ENCODE measurements at regions not wholly inside any gene's neighbourhood (a gene's known extent, or its start where the extent isn't known, plus 50 kb on each side); places are given as distances from the start of the nearest gene placed in this dataset.

DNA sequence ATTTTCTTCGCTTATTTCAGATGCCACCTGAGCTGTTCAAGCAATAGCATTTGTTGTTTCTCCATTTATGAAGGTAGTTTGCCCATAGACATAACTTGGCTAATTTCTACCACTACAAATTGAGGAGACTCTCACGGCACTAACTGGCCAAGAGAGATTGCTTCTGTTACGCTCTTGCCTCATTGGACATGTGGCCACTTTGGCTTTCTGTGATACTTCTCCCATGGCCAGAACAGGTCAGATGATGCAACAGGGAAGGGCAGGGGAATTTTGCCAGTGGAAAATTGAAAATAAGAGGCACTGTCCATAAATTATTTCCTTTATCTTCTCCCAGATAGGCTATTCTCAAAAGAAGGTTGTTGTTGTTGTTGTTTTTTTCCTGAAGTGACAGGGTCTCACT, 1633.3 kb upstream of the LRRTM3 start:
- no peak for DNase-seq (ENCODE audit: insufficient read length)
- FAIRE-seq, result no peak
- TF ChIP-seq POLR2AphosphoS5 (IDR thresholded peaks at IDR 0.05; ENCODE audit: low read depth, low read length) (no peak), TAF1 (IDR thresholded peaks at IDR 0.05; ENCODE audit: borderline replicate concordance, low read depth, low read length) (no peak), POLR2A (IDR thresholded peaks at IDR 0.05; ENCODE audit: low read depth, low read length) (no peak)

DNA sequence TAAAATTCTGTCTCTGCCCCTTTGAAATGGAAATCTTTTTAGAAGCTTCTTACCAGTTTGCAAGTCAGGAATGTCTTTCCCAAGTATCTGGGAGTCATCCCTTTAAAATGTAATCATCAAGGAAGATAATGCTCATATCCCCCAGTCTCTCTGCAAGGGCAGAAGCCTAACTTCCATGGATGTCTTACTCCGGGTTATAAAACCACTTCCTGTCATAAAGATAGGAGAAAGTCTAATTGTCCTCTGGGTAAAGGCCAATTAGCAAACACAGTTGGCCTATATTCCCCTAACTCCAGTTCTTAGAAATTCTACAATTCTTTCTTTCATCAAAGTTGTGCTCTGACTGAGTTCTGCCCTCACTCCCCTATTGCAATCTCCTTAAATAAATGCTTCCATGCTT, 1631.5 kb upstream of the LRRTM3 start:
- no peak for TF ChIP-seq TAF1 (IDR thresholded peaks at IDR 0.05; ENCODE audit: borderline replicate concordance, low read depth, low read length)
- TF ChIP-seq POLR2A (IDR thresholded peaks at IDR 0.05; ENCODE audit: low read depth, low read length), result no peak
- no peak for TF ChIP-seq POLR2AphosphoS5 (IDR thresholded peaks at IDR 0.05; ENCODE audit: low read depth, low read length)
- no peak for FAIRE-seq
- no peak for DNase-seq (ENCODE audit: insufficient read length)

DNA sequence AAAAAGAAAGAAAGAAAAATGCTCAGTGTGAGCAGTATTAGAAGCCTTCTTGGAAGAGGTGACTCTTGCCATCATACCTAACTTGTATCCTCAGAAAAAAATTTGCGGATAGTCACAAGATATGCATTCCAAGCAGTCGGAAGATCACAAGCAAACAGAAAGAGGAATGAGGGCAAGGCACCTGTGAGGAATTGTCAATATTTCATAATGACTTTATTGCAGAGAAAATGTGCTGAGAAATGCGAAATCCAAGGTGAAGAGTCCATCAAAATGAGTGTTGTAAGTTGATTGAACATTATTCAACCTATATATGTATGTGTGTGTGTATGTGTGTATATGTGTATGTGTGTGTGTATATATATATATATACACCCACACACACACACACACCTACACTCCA, 1624.7 kb upstream of the LRRTM3 start:
- TF ChIP-seq POLR2AphosphoS5 (IDR thresholded peaks at IDR 0.05; ENCODE audit: low read depth, low read length) (no peak), POLR2A (IDR thresholded peaks at IDR 0.05; ENCODE audit: low read depth, low read length) (no peak), TAF1 (IDR thresholded peaks at IDR 0.05; ENCODE audit: borderline replicate concordance, low read depth, low read length) (no peak)
- FAIRE-seq (no peak), DNase-seq (ENCODE audit: insufficient read length) (no peak)

DNA sequence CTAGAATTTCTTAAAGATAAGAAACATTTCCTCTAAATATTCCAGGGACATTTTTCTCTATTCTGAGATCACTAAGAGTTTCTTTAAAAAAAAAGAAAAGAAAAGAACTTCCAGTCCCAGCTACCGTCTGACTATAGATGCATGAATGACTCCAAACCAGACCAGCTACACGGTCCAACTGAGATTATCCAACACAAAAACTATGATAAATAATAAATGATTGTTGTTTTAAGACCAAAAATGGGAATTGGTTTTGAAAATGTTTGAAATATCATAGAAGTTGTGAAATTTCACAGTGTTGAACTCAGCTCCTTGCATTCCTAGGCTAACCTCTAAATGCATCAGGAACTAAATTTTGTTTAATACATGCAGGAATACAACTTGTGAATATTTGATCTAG, 1619.6 kb upstream of the LRRTM3 start:
- DNase-seq (ENCODE audit: insufficient read length) (no peak), FAIRE-seq (no peak)
- no peak for TF ChIP-seq POLR2A (IDR thresholded peaks at IDR 0.05; ENCODE audit: low read depth, low read length)
- TF ChIP-seq POLR2AphosphoS5 (IDR thresholded peaks at IDR 0.05; ENCODE audit: low read depth, low read length), result no peak
- no peak for TF ChIP-seq TAF1 (IDR thresholded peaks at IDR 0.05; ENCODE audit: borderline replicate concordance, low read depth, low read length)

DNA sequence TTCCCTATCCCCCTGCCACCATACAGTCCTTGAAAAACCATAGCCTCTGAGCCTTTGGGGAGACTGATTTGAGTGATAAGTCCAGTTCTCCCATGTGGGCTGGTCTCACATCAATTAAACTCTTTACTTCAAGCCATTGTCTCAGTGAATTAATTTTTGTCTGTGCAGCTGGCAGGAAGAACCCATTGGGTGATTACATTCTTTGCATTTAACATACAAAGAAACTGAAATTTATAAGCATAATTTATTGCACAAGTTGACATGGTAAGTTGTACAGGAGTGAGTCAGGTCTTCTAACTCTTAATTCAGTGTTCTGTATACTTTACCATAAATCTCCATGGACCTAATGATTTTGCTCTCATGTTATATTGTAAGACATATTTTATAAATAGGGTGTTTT, 1613.0 kb upstream of the LRRTM3 start:
- FAIRE-seq (no peak), DNase-seq (ENCODE audit: insufficient read length) (no peak)
- TF ChIP-seq TAF1 (IDR thresholded peaks at IDR 0.05; ENCODE audit: borderline replicate concordance, low read depth, low read length) (no peak), POLR2AphosphoS5 (IDR thresholded peaks at IDR 0.05; ENCODE audit: low read depth, low read length) (no peak), POLR2A (IDR thresholded peaks at IDR 0.05; ENCODE audit: low read depth, low read length) (no peak)

DNA sequence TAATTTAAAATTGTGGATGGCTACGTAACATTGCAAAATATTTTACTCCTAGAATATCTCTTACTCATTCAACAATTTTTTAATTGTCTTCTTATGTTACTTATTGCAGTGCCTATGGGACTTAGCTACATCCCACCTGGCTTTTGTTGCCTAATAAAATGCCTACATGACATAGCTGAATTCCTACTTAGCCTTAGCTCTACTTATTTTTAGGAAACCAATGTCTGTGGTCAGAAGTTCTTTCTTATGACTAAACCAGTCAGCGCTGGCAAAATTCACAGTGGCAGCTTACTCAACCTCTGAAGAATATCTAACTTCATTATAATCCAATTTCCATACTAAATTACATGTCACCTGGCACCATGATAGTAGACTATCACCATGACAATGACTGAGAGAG, 1612.4 kb upstream of the LRRTM3 start:
- DNase-seq (ENCODE audit: insufficient read length) (no peak), FAIRE-seq (no peak)

DNA sequence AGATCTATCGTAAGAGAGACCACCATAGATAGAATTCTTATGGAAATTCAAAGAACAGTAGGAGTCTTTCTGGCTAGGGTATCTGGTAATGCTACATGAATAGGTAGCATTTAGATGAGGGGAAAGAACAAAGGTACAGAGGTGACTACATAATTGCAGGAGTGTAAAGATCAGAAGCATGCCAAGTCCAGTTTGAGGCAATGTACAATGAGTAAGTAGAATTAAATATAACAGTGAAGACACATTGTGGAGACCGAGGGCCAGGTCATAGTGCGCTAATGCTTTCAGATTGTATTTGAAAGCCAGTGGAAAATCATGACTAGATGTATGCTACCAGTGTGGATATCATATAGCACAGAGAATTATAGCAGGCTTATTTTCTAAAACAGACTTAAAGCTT, 1611.6 kb upstream of the LRRTM3 start:
- no peak for DNase-seq (ENCODE audit: insufficient read length)
- no peak for FAIRE-seq
- TF ChIP-seq TAF1 (IDR thresholded peaks at IDR 0.05; ENCODE audit: borderline replicate concordance, low read depth, low read length) (no peak), POLR2AphosphoS5 (IDR thresholded peaks at IDR 0.05; ENCODE audit: low read depth, low read length) (no peak)

More for the DNA sequence above, 1612.4 kb upstream of the LRRTM3 start:
- TF ChIP-seq POLR2A (IDR thresholded peaks at IDR 0.05; ENCODE audit: low read depth, low read length) (no peak), POLR2AphosphoS5 (IDR thresholded peaks at IDR 0.05; ENCODE audit: low read depth, low read length) (no peak), TAF1 (IDR thresholded peaks at IDR 0.05; ENCODE audit: borderline replicate concordance, low read depth, low read length) (no peak)

DNA sequence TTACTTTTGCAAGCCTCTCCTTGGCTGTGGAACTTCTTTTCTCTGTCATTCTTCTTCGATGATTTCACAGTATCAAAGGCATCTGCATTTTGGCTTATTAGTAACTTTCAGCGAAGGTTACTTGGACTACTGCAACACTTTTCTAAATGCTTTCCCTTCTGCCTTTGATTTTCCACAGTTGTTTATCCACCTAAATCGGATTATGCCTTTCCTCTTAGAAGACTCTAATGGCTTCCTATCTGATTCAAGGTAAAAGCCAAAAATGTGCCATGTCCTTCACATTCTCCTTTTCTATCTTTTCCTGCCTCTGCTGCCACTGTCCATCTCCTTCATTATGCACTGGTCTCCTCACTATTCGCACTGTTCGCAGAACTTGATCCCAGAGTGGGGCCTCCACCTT, 1606.3 kb upstream of the LRRTM3 start:
- FAIRE-seq, result no peak
- DNase-seq (ENCODE audit: insufficient read length), result no peak
- no peak for TF ChIP-seq POLR2AphosphoS5 (IDR thresholded peaks at IDR 0.05; ENCODE audit: low read depth, low read length)
- no peak for TF ChIP-seq TAF1 (IDR thresholded peaks at IDR 0.05; ENCODE audit: borderline replicate concordance, low read depth, low read length)
- no peak for TF ChIP-seq POLR2A (IDR thresholded peaks at IDR 0.05; ENCODE audit: low read depth, low read length)

DNA sequence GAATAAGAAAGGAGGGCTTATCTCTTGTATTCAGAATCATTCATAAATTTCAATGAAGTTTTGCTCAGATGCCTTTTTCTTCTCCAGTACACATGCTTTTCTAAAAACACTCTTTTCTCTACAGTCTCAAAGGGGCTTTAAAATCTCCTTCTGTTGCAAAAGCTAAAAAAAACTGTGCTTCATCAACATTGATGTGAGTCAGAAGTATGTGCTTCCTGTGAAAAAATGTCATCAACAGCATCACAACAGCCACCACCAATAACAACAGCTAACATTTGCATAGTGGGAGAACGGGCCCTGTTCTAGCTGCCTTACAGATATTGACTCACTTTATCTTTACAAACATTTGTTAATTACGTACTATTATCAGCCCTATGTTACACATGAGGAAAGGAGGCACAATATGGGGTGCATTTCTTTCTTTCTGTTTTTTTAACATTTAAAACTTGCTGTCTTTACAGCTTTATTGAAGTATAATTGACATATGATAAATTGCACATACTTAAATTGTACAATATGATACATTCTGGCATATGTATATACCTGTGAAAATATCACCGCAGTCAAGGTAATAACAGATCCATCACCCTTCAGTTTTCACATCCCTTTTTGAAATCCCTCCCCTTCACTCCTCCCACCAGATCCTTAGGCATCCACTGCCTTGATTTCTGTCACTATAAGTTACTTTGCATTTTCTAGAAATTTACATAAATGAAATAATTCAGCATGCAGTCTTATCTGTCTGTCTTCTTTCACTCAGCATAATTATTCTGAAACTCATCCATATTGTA, 1605.4 kb upstream of the LRRTM3 start:
- DNase-seq (ENCODE audit: insufficient read length) (no peak), FAIRE-seq (no peak)
- TF ChIP-seq POLR2AphosphoS5 (IDR thresholded peaks at IDR 0.05; ENCODE audit: low read depth, low read length), result no peak
- no peak for TF ChIP-seq POLR2A (IDR thresholded peaks at IDR 0.05; ENCODE audit: low read depth, low read length)
- no peak for TF ChIP-seq TAF1 (IDR thresholded peaks at IDR 0.05; ENCODE audit: borderline replicate concordance, low read depth, low read length)

DNA sequence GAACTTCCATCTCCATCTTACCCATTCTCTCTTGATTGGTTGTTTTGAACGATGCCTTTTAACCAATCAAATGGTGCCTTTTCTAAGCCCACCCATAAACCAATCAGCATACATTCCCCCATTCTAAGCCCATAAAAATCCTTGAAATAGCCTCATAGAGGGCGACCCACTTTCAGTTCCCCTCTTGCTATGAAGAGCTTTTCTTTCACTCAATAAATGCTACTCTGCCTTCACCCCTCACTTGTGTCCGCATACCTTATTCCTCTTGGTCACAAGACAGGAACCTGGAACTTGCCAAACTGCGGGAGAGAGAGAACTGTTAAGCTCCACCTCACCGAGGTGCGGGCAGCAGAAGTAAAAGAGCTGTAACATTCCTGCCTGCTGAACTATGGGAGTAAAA, 1602.0 kb upstream of the LRRTM3 start:
- no peak for DNase-seq (ENCODE audit: insufficient read length)
- FAIRE-seq, result no peak
- TF ChIP-seq POLR2A (IDR thresholded peaks at IDR 0.05; ENCODE audit: low read depth, low read length), result no peak
- TF ChIP-seq TAF1 (IDR thresholded peaks at IDR 0.05; ENCODE audit: borderline replicate concordance, low read depth, low read length), result no peak

DNA sequence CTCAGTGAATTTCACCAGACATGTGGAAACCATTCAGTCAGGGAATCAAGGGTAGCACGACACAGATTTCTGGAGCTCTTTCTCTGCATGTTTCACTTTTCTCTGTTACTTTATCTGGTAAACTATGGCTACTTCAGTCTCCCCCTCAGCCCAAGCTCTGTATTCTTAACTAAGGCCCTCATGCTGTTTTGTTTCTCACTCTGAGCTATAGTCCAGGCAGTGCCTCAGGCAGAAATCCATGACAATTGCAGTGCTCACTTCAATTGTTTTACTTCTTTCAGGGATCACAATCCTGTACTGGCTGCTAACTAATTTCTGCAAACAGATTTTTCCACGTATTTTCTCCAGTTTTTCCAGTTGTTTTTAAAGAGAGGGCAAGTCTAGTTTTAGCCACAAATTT, 1599.9 kb upstream of the LRRTM3 start:
- FAIRE-seq (no peak), DNase-seq (ENCODE audit: insufficient read length) (no peak)
- TF ChIP-seq POLR2AphosphoS5 (IDR thresholded peaks at IDR 0.05; ENCODE audit: low read depth, low read length), result no peak
- no peak for TF ChIP-seq TAF1 (IDR thresholded peaks at IDR 0.05; ENCODE audit: borderline replicate concordance, low read depth, low read length)
- no peak for TF ChIP-seq POLR2A (IDR thresholded peaks at IDR 0.05; ENCODE audit: low read depth, low read length)

DNA sequence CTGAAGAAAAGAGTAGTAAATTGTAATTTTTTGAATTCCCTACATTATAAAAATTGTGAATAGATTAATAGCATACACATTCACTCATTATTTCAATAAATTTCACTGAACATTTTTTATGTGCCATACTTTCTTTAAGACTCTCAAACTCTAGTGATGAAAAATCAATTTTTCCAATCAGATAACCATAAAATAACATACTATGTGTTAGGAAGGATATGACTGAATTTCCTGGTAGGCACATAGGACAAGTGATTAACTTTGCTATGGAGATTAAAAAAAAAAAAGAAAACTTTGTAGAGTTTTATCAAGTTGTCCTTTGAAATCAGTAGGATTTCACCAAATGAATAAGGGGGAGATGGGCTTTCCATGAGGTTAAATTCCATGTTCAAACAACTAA, 1597.3 kb upstream of the LRRTM3 start:
- no peak for TF ChIP-seq POLR2AphosphoS5 (IDR thresholded peaks at IDR 0.05; ENCODE audit: low read depth, low read length)
- TF ChIP-seq TAF1 (IDR thresholded peaks at IDR 0.05; ENCODE audit: borderline replicate concordance, low read depth, low read length), result no peak
- TF ChIP-seq POLR2A (IDR thresholded peaks at IDR 0.05; ENCODE audit: low read depth, low read length), result no peak
- no peak for FAIRE-seq
- DNase-seq (ENCODE audit: insufficient read length), result no peak

All from GM12892 (cell line).